ENCODE measurements at regions not wholly inside any gene's neighbourhood (a gene's known extent, or its start where the extent isn't known, plus 50 kb on each side); places are given as distances from the start of the nearest gene placed in this dataset.

DNA sequence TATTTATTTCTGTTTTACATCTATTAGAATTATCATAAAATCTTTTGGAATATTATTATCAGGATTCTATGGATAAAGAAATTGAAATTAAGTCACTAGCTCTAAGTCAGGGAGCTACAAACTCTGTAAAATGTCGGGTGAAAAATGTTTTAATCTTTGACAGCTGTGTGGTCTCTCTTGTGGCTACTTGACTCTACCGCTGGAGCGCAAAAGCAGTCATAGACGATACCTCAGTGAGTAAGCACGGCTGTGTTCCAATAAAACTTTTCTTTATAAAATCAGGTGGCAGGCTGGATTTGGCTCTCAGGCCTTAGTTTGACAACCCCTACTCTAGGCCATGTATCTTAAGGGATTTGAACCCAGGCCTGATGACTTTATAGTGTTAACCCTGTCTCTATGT, 88.5 kb upstream of the PFN2 start (continued):
- no peak for TF ChIP-seq KDM5A (IDR thresholded peaks at IDR 0.05; ENCODE audit: low read length)
- TF ChIP-seq, protein P1, sequence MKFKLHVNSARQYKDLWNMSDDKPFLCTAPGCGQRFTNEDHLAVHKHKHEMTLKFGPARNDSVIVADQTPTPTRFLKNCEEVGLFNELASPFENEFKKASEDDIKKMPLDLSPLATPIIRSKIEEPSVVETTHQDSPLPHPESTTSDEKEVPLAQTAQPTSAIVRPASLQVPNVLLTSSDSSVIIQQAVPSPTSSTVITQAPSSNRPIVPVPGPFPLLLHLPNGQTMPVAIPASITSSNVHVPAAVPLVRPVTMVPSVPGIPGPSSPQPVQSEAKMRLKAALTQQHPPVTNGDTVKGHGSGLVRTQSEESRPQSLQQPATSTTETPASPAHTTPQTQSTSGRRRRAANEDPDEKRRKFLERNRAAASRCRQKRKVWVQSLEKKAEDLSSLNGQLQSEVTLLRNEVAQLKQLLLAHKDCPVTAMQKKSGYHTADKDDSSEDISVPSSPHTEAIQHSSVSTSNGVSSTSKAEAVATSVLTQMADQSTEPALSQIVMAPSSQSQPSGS (IDR thresholded peaks at IDR 0.05; ENCODE audit: low read length), result no peak
